ENCODE measurements at regions not wholly inside any gene's neighbourhood (a gene's known extent, or its start where the extent isn't known, plus 50 kb on each side); places are given as distances from the start of the nearest gene placed in this dataset.

- TF ChIP-seq EZH2 (IDR thresholded peaks at IDR 0.05; ENCODE audit: insufficient read depth, low read length) (no peak), CTCF (IDR thresholded peaks at IDR 0.05; ENCODE audit: insufficient read depth, low read depth, low read length) (no peak)
- Histone ChIP-seq H3K27me3 (ENCODE audit: insufficient read depth, low read length) (no peaks in the 10 kb centered on the region), H3K9me3 (ENCODE audit: insufficient read depth, low read depth, low read length) (no peaks in the 10 kb centered on the region), H3K27ac (ENCODE audit: low read depth, low read length) (no peak overlapping the region), H2AFZ (ENCODE audit: low read depth, low read length) (no peak overlapping the region), H3K79me2 (ENCODE audit: insufficient read depth, low read length) (no peaks in the 10 kb centered on the region), H3K9ac (ENCODE audit: low read length) (no peak overlapping the region), H3K4me3 (ENCODE audit: insufficient read depth, low read depth, low read length) (no peak overlapping the region), H3K36me3 (ENCODE audit: insufficient read depth, low read length) (no peaks in the 10 kb centered on the region), H3K4me1 (ENCODE audit: insufficient read depth, low read length) (no peaks in the 10 kb centered on the region), H4K20me1 (ENCODE audit: insufficient read depth, low read length) (no peaks in the 10 kb centered on the region), H3K4me2 (ENCODE audit: low read length) (no peak overlapping the region)
- no peak for FAIRE-seq
- no peaks in the 10 kb centered on the region for H3K27me3 Mint-ChIP-seq (ENCODE audit: low read depth, unreplicated experiment)
- no peaks in the 10 kb centered on the region for H3K36me3 Mint-ChIP-seq (ENCODE audit: low read depth, unreplicated experiment)
- DNase-seq (ENCODE audit: low read depth): no peak
- H3K4me3 Mint-ChIP-seq (ENCODE audit: unreplicated experiment): no peak overlapping the region
- H3K4me1 Mint-ChIP-seq (ENCODE audit: low read depth, unreplicated experiment): no peaks in the 10 kb centered on the region
- no peaks in the 10 kb centered on the region for H3K9me3 Mint-ChIP-seq (ENCODE audit: unreplicated experiment)
- no peak overlapping the region for H3K27ac Mint-ChIP-seq (ENCODE audit: unreplicated experiment)
Measured at GRCh38 chr5:89946508-89946907, 463.0 kb downstream of the CETN3 start.

GRCh38 chr5:89942171-89942570 is 467.4 kb downstream of the CETN3 start:
- Mint-ChIP-seq H3K27ac (ENCODE audit: unreplicated experiment) (no peak overlapping the region), H3K27me3 (ENCODE audit: low read depth, unreplicated experiment) (no peaks in the 10 kb centered on the region), H3K36me3 (ENCODE audit: low read depth, unreplicated experiment) (no peaks in the 10 kb centered on the region), H3K4me3 (ENCODE audit: unreplicated experiment) (no peak overlapping the region), H3K4me1 (ENCODE audit: low read depth, unreplicated experiment) (no peaks in the 10 kb centered on the region), H3K9me3 (ENCODE audit: unreplicated experiment) (no peaks in the 10 kb centered on the region)
- Histone ChIP-seq H3K4me3 (ENCODE audit: insufficient read depth, low read depth, low read length) (no peak overlapping the region), H3K79me2 (ENCODE audit: insufficient read depth, low read length) (no peaks in the 10 kb centered on the region), H3K9ac (ENCODE audit: low read length) (no peak overlapping the region), H3K4me2 (ENCODE audit: low read length) (no peak overlapping the region), H4K20me1 (ENCODE audit: insufficient read depth, low read length) (no peaks in the 10 kb centered on the region), H2AFZ (ENCODE audit: low read depth, low read length) (no peak overlapping the region), H3K27me3 (ENCODE audit: insufficient read depth, low read length) (no peaks in the 10 kb centered on the region), H3K4me1 (ENCODE audit: insufficient read depth, low read length) (no peaks in the 10 kb centered on the region), H3K9me3 (ENCODE audit: insufficient read depth, low read depth, low read length) (no peaks in the 10 kb centered on the region), H3K27ac (ENCODE audit: low read depth, low read length) (no peak overlapping the region), H3K36me3 (ENCODE audit: insufficient read depth, low read length) (no peaks in the 10 kb centered on the region)
- TF ChIP-seq EZH2 (IDR thresholded peaks at IDR 0.05; ENCODE audit: insufficient read depth, low read length) (no peak), CTCF (IDR thresholded peaks at IDR 0.05; ENCODE audit: insufficient read depth, low read depth, low read length) (no peak)
- FAIRE-seq (no peak), DNase-seq (ENCODE audit: low read depth) (no peak)

- Histone ChIP-seq H3K4me3 (ENCODE audit: insufficient read depth, low read depth, low read length) (no peak overlapping the region), H2AFZ (ENCODE audit: low read depth, low read length) (no peak overlapping the region), H3K27ac (ENCODE audit: low read depth, low read length) (no peak overlapping the region), H3K9me3 (ENCODE audit: insufficient read depth, low read depth, low read length) (no peaks in the 10 kb centered on the region), H3K27me3 (ENCODE audit: insufficient read depth, low read length) (no peaks in the 10 kb centered on the region), H4K20me1 (ENCODE audit: insufficient read depth, low read length) (no peaks in the 10 kb centered on the region), H3K36me3 (ENCODE audit: insufficient read depth, low read length) (no peaks in the 10 kb centered on the region), H3K4me1 (ENCODE audit: insufficient read depth, low read length) (no peaks in the 10 kb centered on the region), H3K79me2 (ENCODE audit: insufficient read depth, low read length) (no peaks in the 10 kb centered on the region), H3K9ac (ENCODE audit: low read length) (no peak overlapping the region), H3K4me2 (ENCODE audit: low read length) (no peak overlapping the region)
- Mint-ChIP-seq H3K27ac (ENCODE audit: unreplicated experiment) (no peak overlapping the region), H3K27me3 (ENCODE audit: low read depth, unreplicated experiment) (no peaks in the 10 kb centered on the region), H3K4me3 (ENCODE audit: unreplicated experiment) (no peak overlapping the region), H3K36me3 (ENCODE audit: low read depth, unreplicated experiment) (no peaks in the 10 kb centered on the region), H3K9me3 (ENCODE audit: unreplicated experiment) (no peaks in the 10 kb centered on the region), H3K4me1 (ENCODE audit: low read depth, unreplicated experiment) (peaks cover 20% of the 10 kb centered on the region)
- no peak for TF ChIP-seq EZH2 (IDR thresholded peaks at IDR 0.05; ENCODE audit: insufficient read depth, low read length)
- FAIRE-seq: no peak
- DNase-seq (ENCODE audit: low read depth): no peak
Measured at GRCh38 chr5:89936576-89936975, 473.0 kb downstream of the CETN3 start.
